CD14-positive monocyte (primary cell): ENCODE measurements at regions not wholly inside any gene's neighbourhood (a gene's known extent, or its start where the extent isn't known, plus 50 kb on each side); places are given as distances from the start of the nearest gene placed in this dataset.

ENCODE experiments used
- DNase-seq, 3 donors: peaks; one replicate each; pipeline ENCODE4 v3.0.0-alpha.2; 2011 to 2022
- H2AFZ ChIP-seq: 2 replicates; pipeline ENCODE4 v1.6.0; 2012; ENCODE audit warnings: mild to moderate bottlenecking, low read depth, low read length, inconsistent platforms; ENCODE audit not compliant: insufficient read depth, poor library complexity, severe bottlenecking
- H3K27ac ChIP-seq, 2 donors: 1 replicate in 1 of 2; 2 replicates in 1 of 2; pipeline ENCODE4 v1.5.1; 2012 to 2013; ENCODE audit warnings: low read length in 2 of 2, control low read depth in 1 of 2, inconsistent platforms in 1 of 2, low read depth in 1 of 2, mild to moderate bottlenecking in 1 of 2
- H3K27me3 ChIP-seq, 2 donors: one replicate each; pipeline versions ENCODE4 v1.6.0 to v1.6.1; 2011 to 2013; ENCODE audit warnings: low read length in 2 of 2; ENCODE audit not compliant: control insufficient read depth in 2 of 2, insufficient read depth in 2 of 2
- H3K36me3 ChIP-seq, 2 donors: replicated peaks in 1 of 2; 1 replicate in 1 of 2; 2 replicates in 1 of 2; pipeline versions ENCODE4 v1.5.1 to v1.6.1; 2012 to 2013; ENCODE audit warnings: low read length in 2 of 2, control low read depth in 1 of 2, inconsistent platforms in 1 of 2, mild to moderate bottlenecking in 1 of 2; ENCODE audit not compliant: insufficient read depth in 2 of 2, control insufficient read depth in 1 of 2
- H3K4me1 ChIP-seq, 2 donors: 1 replicate in 1 of 2; 2 replicates in 1 of 2; pipeline versions ENCODE4 v1.5.1 to v1.6.1; 2012 to 2013; ENCODE audit warnings: low read length in 2 of 2, control low read depth in 1 of 2, inconsistent platforms in 1 of 2, mild to moderate bottlenecking in 1 of 2, moderate library complexity in 1 of 2; ENCODE audit not compliant: insufficient read depth in 2 of 2, control insufficient read depth in 1 of 2
- H3K4me2 ChIP-seq: replicated peaks from 2 replicates; pipeline ENCODE3; 2012; ENCODE audit warnings: low read length, moderate library complexity, mild to moderate bottlenecking; ENCODE audit not compliant: poor library complexity, severe bottlenecking; ENCODE audit errors: extremely low read depth
- H3K4me3 ChIP-seq, 3 experiments: fragments of 200-600 bp in 1 of 3; sonication (generic) in 1 of 3; replicated peaks in 1 of 3; 1 replicate in 2 of 3; 2 replicates in 1 of 3; pipeline ENCODE4 v1.5.1; 2011 to 2013; ENCODE audit warnings: low read length in 3 of 3, mild to moderate bottlenecking in 3 of 3, control low read depth in 2 of 3, low read depth in 2 of 3, inconsistent platforms in 1 of 3, moderate library complexity in 1 of 3
- H3K79me2 ChIP-seq: 2 replicates; pipeline ENCODE4 v1.6.0; 2012; ENCODE audit warnings: mild to moderate bottlenecking, control low read depth, inconsistent platforms, low read length, moderate library complexity; ENCODE audit not compliant: insufficient read depth
- H3K9ac ChIP-seq: 2 replicates; pipeline ENCODE4 v1.6.0; 2017; ENCODE audit warnings: low read length, mild to moderate bottlenecking; ENCODE audit not compliant: insufficient read depth, poor library complexity, severe bottlenecking
- H3K9me3 ChIP-seq, 2 donors: replicated peaks in 1 of 2; 1 replicate in 1 of 2; 2 replicates in 1 of 2; pipeline versions ENCODE4 v1.5.1 to v1.6.1; 2012 to 2013; ENCODE audit warnings: low read length in 2 of 2, control low read depth in 1 of 2; ENCODE audit not compliant: control insufficient read depth in 1 of 2, insufficient read depth in 1 of 2
- H4K20me1 ChIP-seq: 2 replicates; pipeline ENCODE4 v1.6.0; 2012; ENCODE audit warnings: mild to moderate bottlenecking, low read length, control low read depth, moderate library complexity; ENCODE audit not compliant: insufficient read depth
- H3K27ac Mint-ChIP-seq, 7 donors: one replicate each; pipeline ENCODE4 v1.8.0; 2020; ENCODE audit warnings: mild to moderate bottlenecking in 7 of 7, mixed read lengths in 7 of 7, moderate library complexity in 6 of 7, inconsistent platforms in 2 of 7
- H3K27me3 Mint-ChIP-seq, 3 donors: one replicate each; pipeline ENCODE4 v1.8.0; 2021 to 2022; ENCODE audit warnings: low read depth in 3 of 3, mild to moderate bottlenecking in 3 of 3, mixed read lengths in 3 of 3, moderate library complexity in 3 of 3, inconsistent platforms in 1 of 3
- H3K36me3 Mint-ChIP-seq, 2 donors: one replicate each; pipeline ENCODE4 v1.8.0; 2020; ENCODE audit warnings: mixed read lengths in 2 of 2, inconsistent platforms in 1 of 2, mild to moderate bottlenecking in 1 of 2
- H3K4me1 Mint-ChIP-seq: one replicate; pipeline ENCODE4 v1.8.0; 2020; ENCODE audit warnings: mild to moderate bottlenecking, mixed read lengths
- H3K4me3 Mint-ChIP-seq, 2 donors: one replicate each; pipeline ENCODE4 v1.8.0; 2020; ENCODE audit warnings: mild to moderate bottlenecking in 2 of 2, mixed read lengths in 2 of 2, moderate library complexity in 1 of 2
- H3K9me3 Mint-ChIP-seq, 7 donors: one replicate each; pipeline ENCODE4 v1.8.0; 2020 to 2022; ENCODE audit warnings: mixed read lengths in 7 of 7, mild to moderate bottlenecking in 6 of 7, moderate library complexity in 6 of 7, inconsistent platforms in 2 of 7
- CTCF ChIP-seq: fragments of 200-600 bp; IDR thresholded peaks from one replicate; pipeline ENCODE4 v1.8.0; 2022; ENCODE audit warnings: antibody characterized with exemption, mild to moderate bottlenecking
- WGBS: methylation state at CpG from one replicate; pipeline ENCODE4 v1.1.5; 2013; ENCODE audit warnings: missing lambda C conversion rate; ENCODE audit not compliant: insufficient coverage; 5-methylcytosine and 5-hydroxymethylcytosine counted together
- intact Hi-C, 2 donors: fragments of 100-400 bp; cut with micrococcal nuclease; formaldehyde crosslinking; loops; one replicate each; pipeline versions ENCODE4 v1.15.0 to v1.15.1; 2023

- no peaks in the 10 kb centered on the region for H3K79me2 ChIP-seq
- H3K27me3 Mint-ChIP-seq, result peaks cover 0 to 3% (median 1%) of the 10 kb centered on the region in 3 donors
- H3K36me3 Mint-ChIP-seq, result no peaks in the 10 kb centered on the region
- H3K4me2 ChIP-seq, result no peak overlapping the region
- DNase-seq, result no peak
- H3K9me3 ChIP-seq, result peaks cover 3% of the 10 kb centered on the region in 2 donors
- H3K4me3 ChIP-seq, result no peak overlapping the region
- no peak overlapping the region for H3K9ac ChIP-seq
- no peak overlapping the region for H3K27ac ChIP-seq
- H3K9me3 Mint-ChIP-seq, result peaks cover 0 to 5% (median 3%) of the 10 kb centered on the region in 7 donors
- H3K27me3 ChIP-seq, result no peaks in the 10 kb centered on the region
- no peaks in the 10 kb centered on the region for H3K36me3 ChIP-seq
- no peaks in the 10 kb centered on the region for H3K4me1 ChIP-seq
- WGBS, result no CpG with 5 or more reads among the region's 1 CpG
- H3K27ac Mint-ChIP-seq, result no peak overlapping the region
- no peak overlapping the region for H3K4me3 Mint-ChIP-seq
- H4K20me1 ChIP-seq, result no peaks in the 10 kb centered on the region
- no peak overlapping the region for H2AFZ ChIP-seq
- intact Hi-C loops, result no loop called here
- TF ChIP-seq CTCF, result no peak
- no peaks in the 10 kb centered on the region for H3K4me1 Mint-ChIP-seq
Observed at GRCh38 chr20:7497985-7498384, 442.3 kb downstream of the HAO1 start.

GRCh38 chr20:7499201-7499600 is 441.1 kb downstream of the HAO1 start:
- Histone ChIP-seq H3K9me3 (peaks cover 0 to 3% of the 10 kb centered on the region in 2 donors), H3K4me2 (no peak overlapping the region), H3K4me1 (no peaks in the 10 kb centered on the region), H3K9ac (no peak overlapping the region), H4K20me1 (no peaks in the 10 kb centered on the region), H3K27ac (no peak overlapping the region), H3K79me2 (no peaks in the 10 kb centered on the region), H3K4me3 (no peak overlapping the region), H3K36me3 (no peaks in the 10 kb centered on the region), H2AFZ (no peak overlapping the region), H3K27me3 (no peaks in the 10 kb centered on the region)
- TF ChIP-seq CTCF, result no peak
- DNase-seq, result no peak
- no peak overlapping the region for H3K4me3 Mint-ChIP-seq
- H3K36me3 Mint-ChIP-seq, result no peaks in the 10 kb centered on the region
- no peaks in the 10 kb centered on the region for H3K4me1 Mint-ChIP-seq
- H3K27me3 Mint-ChIP-seq, result peaks cover 0 to 3% (median 1%) of the 10 kb centered on the region in 3 donors
- peaks cover 0 to 5% (median 0%) of the 10 kb centered on the region in 7 donors for H3K9me3 Mint-ChIP-seq
- no peak overlapping the region for H3K27ac Mint-ChIP-seq
- intact Hi-C loops, result no loop called here
